H9 (cell line): ENCODE measurements at regions not wholly inside any gene's neighbourhood (a gene's known extent, or its start where the extent isn't known, plus 50 kb on each side); places are given as distances from the start of the nearest gene placed in this dataset.

Experiments used
- DNase-seq: peaks from one replicate; pipeline ENCODE4 v3.0.0-alpha.2; 2017
- H2AFZ ChIP-seq: one replicate; pipeline ENCODE4 v1.6.1; 2013; ENCODE audit warnings: mild to moderate bottlenecking, low read length, control low read depth, moderate library complexity
- H2AK5ac ChIP-seq: 2 replicates; pipeline ENCODE4 v1.6.1; 2013; ENCODE audit warnings: low read length, control low read depth, mixed read lengths; ENCODE audit not compliant: insufficient read length
- H2BK120ac ChIP-seq: one replicate; pipeline ENCODE4 v1.6.1; 2013; ENCODE audit warnings: low read depth, mild to moderate bottlenecking, low read length, control low read depth, inconsistent platforms; ENCODE audit not compliant: poor library complexity, severe bottlenecking
- H2BK12ac ChIP-seq: 2 replicates; pipeline ENCODE4 v1.6.1; 2013; ENCODE audit warnings: low read length, control low read depth, mixed read lengths, low read depth; ENCODE audit not compliant: insufficient read length
- H2BK15ac ChIP-seq: 2 replicates; pipeline ENCODE4 v1.6.1; 2013; ENCODE audit warnings: low read depth, low read length, control low read depth
- H2BK20ac ChIP-seq: one replicate; pipeline ENCODE4 v1.6.1; 2013; ENCODE audit warnings: low read depth, mild to moderate bottlenecking, low read length, control low read depth, inconsistent platforms; ENCODE audit not compliant: poor library complexity, severe bottlenecking
- H2BK5ac ChIP-seq: 2 replicates; pipeline ENCODE4 v1.6.1; 2013; ENCODE audit warnings: low read length, control low read depth, mixed read lengths; ENCODE audit not compliant: insufficient read length
- H3K14ac ChIP-seq: 2 replicates; pipeline ENCODE4 v1.6.1; 2013; ENCODE audit warnings: low read length, control low read depth; ENCODE audit not compliant: insufficient read depth
- H3K18ac ChIP-seq: 2 replicates; pipeline ENCODE4 v1.6.1; 2013; ENCODE audit warnings: low read depth, mild to moderate bottlenecking, mixed read lengths, low read length, control low read depth; ENCODE audit not compliant: insufficient read length
- H3K23ac ChIP-seq: 2 replicates; pipeline ENCODE4 v1.6.1; 2013; ENCODE audit warnings: low read length, control low read depth, mixed read lengths, low read depth; ENCODE audit not compliant: insufficient read length
- H3K23me2 ChIP-seq: 2 replicates; pipeline ENCODE4 v1.6.1; 2013; ENCODE audit warnings: low read depth, mild to moderate bottlenecking, mixed read lengths, low read length, control low read depth; ENCODE audit not compliant: insufficient read length, poor library complexity, severe bottlenecking
- H3K27ac ChIP-seq: 2 replicates; pipeline ENCODE4 v1.5.1; 2013; ENCODE audit warnings: low read length, control low read depth, mixed read lengths, low read depth; ENCODE audit not compliant: insufficient read length
- H3K27me3 ChIP-seq: 2 replicates; pipeline ENCODE4 v1.6.1; 2013; ENCODE audit warnings: low read length, control low read depth, inconsistent platforms; ENCODE audit not compliant: insufficient read depth
- H3K4ac ChIP-seq: 2 replicates; pipeline ENCODE4 v1.6.1; 2013; ENCODE audit warnings: low read depth, mild to moderate bottlenecking, control low read depth, inconsistent platforms, low read length, moderate library complexity
- H3K4me1 ChIP-seq: 2 replicates; pipeline ENCODE4 v1.6.1; 2013; ENCODE audit warnings: low read length, control low read depth, inconsistent platforms; ENCODE audit not compliant: insufficient read depth
- H3K4me2 ChIP-seq: 2 replicates; pipeline ENCODE4 v1.6.1; 2013; ENCODE audit warnings: low read length, control low read depth, mixed read lengths; ENCODE audit not compliant: insufficient read length, insufficient read depth
- H3K56ac ChIP-seq: 2 replicates; pipeline ENCODE4 v1.6.1; 2013; ENCODE audit warnings: low read depth, mild to moderate bottlenecking, mixed read lengths, low read length, control low read depth; ENCODE audit not compliant: insufficient read length
- H3K79me1 ChIP-seq: 2 replicates; pipeline ENCODE4 v1.6.1; 2013; ENCODE audit warnings: low read depth, mild to moderate bottlenecking, moderate library complexity, low read length, control low read depth, inconsistent platforms; ENCODE audit not compliant: insufficient read depth, poor library complexity, severe bottlenecking
- H3K79me2 ChIP-seq: 2 replicates; pipeline ENCODE4 v1.6.1; 2013; ENCODE audit warnings: low read length, control low read depth, inconsistent platforms; ENCODE audit not compliant: insufficient read depth
- H3K9ac ChIP-seq: 2 replicates; pipeline ENCODE4 v1.6.1; 2013; ENCODE audit warnings: low read length, control low read depth, mixed read lengths; ENCODE audit not compliant: insufficient read length; ENCODE audit errors: extremely low read depth
- H3K9me3 ChIP-seq: one replicate; pipeline ENCODE4 v1.6.1; 2013; ENCODE audit warnings: low read depth, low read length, inconsistent platforms; ENCODE audit not compliant: control insufficient read depth
- H3T11ph ChIP-seq: one replicate; pipeline ENCODE4 v1.6.1; 2013; ENCODE audit warnings: mild to moderate bottlenecking, low read length, control low read depth, inconsistent platforms
- H4K20me1 ChIP-seq: one replicate; pipeline ENCODE4 v1.6.1; 2013; ENCODE audit not compliant: control insufficient read depth, insufficient read length, insufficient read depth
- H4K5ac ChIP-seq: 2 replicates; pipeline ENCODE4 v1.6.1; 2013; ENCODE audit warnings: low read depth, mild to moderate bottlenecking, mixed read lengths, low read length, control low read depth; ENCODE audit not compliant: insufficient read length
- H4K8ac ChIP-seq: replicated peaks from 2 replicates; pipeline ENCODE4 v1.6.1; 2013; ENCODE audit warnings: low read length, control low read depth, mixed read lengths, low read depth; ENCODE audit not compliant: insufficient read length
- H4K91ac ChIP-seq: 2 replicates; pipeline ENCODE4 v1.6.1; 2013; ENCODE audit warnings: low read depth, mild to moderate bottlenecking, moderate library complexity, mixed read lengths, low read length, control low read depth; ENCODE audit not compliant: insufficient read length
- H3K27ac Mint-ChIP-seq, 3 experiments: 2 replicates in 2 of 3; 3 replicates in 1 of 3; pipeline ENCODE4 v1.8.0; 2020 to 2021; ENCODE audit warnings: mixed read lengths in 3 of 3, mild to moderate bottlenecking in 1 of 3, moderate library complexity in 1 of 3
- H3K27me3 Mint-ChIP-seq: 2 replicates; pipeline ENCODE4 v1.8.0; 2021; ENCODE audit warnings: low read depth, mild to moderate bottlenecking, moderate library complexity, mixed read lengths
- H3K36me3 Mint-ChIP-seq, 3 experiments: 2 replicates in 2 of 3; 3 replicates in 1 of 3; pipeline ENCODE4 v1.8.0; 2020 to 2021; ENCODE audit warnings: low read depth in 3 of 3, mixed read lengths in 3 of 3; ENCODE audit not compliant: insufficient read depth in 1 of 3
- H3K4me1 Mint-ChIP-seq, 2 experiments: 2 replicates each; pipeline ENCODE4 v1.8.0; 2020; ENCODE audit warnings: mixed read lengths in 2 of 2
- H3K4me3 Mint-ChIP-seq, 2 experiments: 2 replicates in 1 of 2; 3 replicates in 1 of 2; pipeline ENCODE4 v1.8.0; 2020 to 2021; ENCODE audit warnings: mild to moderate bottlenecking in 2 of 2, mixed read lengths in 2 of 2, moderate library complexity in 1 of 2
- H3K9me3 Mint-ChIP-seq, 2 experiments: 2 replicates in 1 of 2; 3 replicates in 1 of 2; pipeline ENCODE4 v1.8.0; 2020; ENCODE audit warnings: mild to moderate bottlenecking in 2 of 2, mixed read lengths in 2 of 2, moderate library complexity in 1 of 2
- CTCF ChIP-seq: fragments of 200-600 bp; sonication (generic); conservative IDR thresholded peaks from 3 replicates; pipeline ENCODE4 v1.8.0; 2021; ENCODE audit warnings: antibody characterized with exemption, mild to moderate bottlenecking

- H3K23me2 ChIP-seq, result no peaks in the 10 kb centered on the region
- no peak overlapping the region for H3T11ph ChIP-seq
- H3K27me3 ChIP-seq, result no peaks in the 10 kb centered on the region
- H3K56ac ChIP-seq, result no peak overlapping the region
- Mint-ChIP-seq H3K9me3 (no peaks in the 10 kb centered on the region; a peak in 2 of 5 replicates), H3K27ac (no peak overlapping the region), H3K27me3 (no peaks in the 10 kb centered on the region), H3K36me3 (no peaks in the 10 kb centered on the region), H3K4me3 (no peak overlapping the region), H3K4me1 (no peaks in the 10 kb centered on the region)
- H4K5ac ChIP-seq, result no peak overlapping the region
- no peak overlapping the region for H2BK120ac ChIP-seq
- H3K79me2 ChIP-seq, result no peaks in the 10 kb centered on the region
- no peak overlapping the region for H4K91ac ChIP-seq
- no peaks in the 10 kb centered on the region for H3K9me3 ChIP-seq
- H3K79me1 ChIP-seq, result no peaks in the 10 kb centered on the region
- H4K8ac ChIP-seq, result no peak overlapping the region
- no peak for DNase-seq
- H3K23ac ChIP-seq, result no peak overlapping the region
- no peak overlapping the region for H3K4ac ChIP-seq
- no peak overlapping the region for H2AK5ac ChIP-seq
- H2BK5ac ChIP-seq, result no peak overlapping the region
- H4K20me1 ChIP-seq, result no peaks in the 10 kb centered on the region
- H3K4me2 ChIP-seq, result no peak overlapping the region
- H2BK12ac ChIP-seq, result no peak overlapping the region
- no peak overlapping the region for H3K27ac ChIP-seq
- H3K18ac ChIP-seq, result no peak overlapping the region
- H2AFZ ChIP-seq, result no peak overlapping the region
- no peaks in the 10 kb centered on the region for H3K4me1 ChIP-seq
- H2BK20ac ChIP-seq, result no peak overlapping the region
- H3K9ac ChIP-seq, result no peak overlapping the region
- no peak for TF ChIP-seq CTCF
- H3K14ac ChIP-seq, result no peak overlapping the region
- H2BK15ac ChIP-seq, result no peak overlapping the region
Measured at GRCh38 chr4:175143116-175143515, 225.0 kb downstream of the ADAM29 start.
